GM12874 (cell line): ENCODE measurements at regions not wholly inside any gene's neighbourhood (a gene's known extent, or its start where the extent isn't known, plus 50 kb on each side); places are given as distances from the start of the nearest gene placed in this dataset.

Experiments used
- CTCF ChIP-seq: IDR thresholded peaks from 2 replicates; pipeline ENCODE4 v1.5.1; 2011; ENCODE audit warnings: low read depth, mild to moderate bottlenecking, control low read depth, low read length, moderate library complexity; ENCODE audit not compliant: insufficient read depth

GRCh38 chr10:5283305-5284158 lies 81.2 kb upstream of the UCN3 start:
- peak; percentile 62 for TF ChIP-seq CTCF

- no peak for TF ChIP-seq CTCF
These were observed 80.3 kb upstream of the UCN3 start for GRCh38 chr10:5284311-5285057.

GRCh38 chr10:5285186-5285585 lies 79.6 kb upstream of the UCN3 start:
- TF ChIP-seq CTCF, result no peak

- TF ChIP-seq CTCF, result no peak
These were observed 76.4 kb upstream of the UCN3 start for GRCh38 chr10:5288359-5288758.

- no peak for TF ChIP-seq CTCF
These were observed 73.1 kb upstream of the UCN3 start for GRCh38 chr10:5291501-5292195.

- no peak for TF ChIP-seq CTCF
These were observed 72.5 kb upstream of the UCN3 start for GRCh38 chr10:5292196-5292735.
